GM20000 (cell line): ENCODE measurements at regions not wholly inside any gene's neighbourhood (a gene's known extent, or its start where the extent isn't known, plus 50 kb on each side); places are given as distances from the start of the nearest gene placed in this dataset.

Experiments used
- DNase-seq: peaks from one replicate; pipeline ENCODE4 v3.0.0; 2012; ENCODE audit warnings: low spot score
- TF ChIP-seq, protein P1 (sequence below): IDR thresholded peaks from 2 replicates; pipeline ENCODE4 v1.5.1; 2012; ENCODE audit warnings: mild to moderate bottlenecking, control low read depth; ENCODE audit errors: extremely low read depth, missing control alignments

DNA sequence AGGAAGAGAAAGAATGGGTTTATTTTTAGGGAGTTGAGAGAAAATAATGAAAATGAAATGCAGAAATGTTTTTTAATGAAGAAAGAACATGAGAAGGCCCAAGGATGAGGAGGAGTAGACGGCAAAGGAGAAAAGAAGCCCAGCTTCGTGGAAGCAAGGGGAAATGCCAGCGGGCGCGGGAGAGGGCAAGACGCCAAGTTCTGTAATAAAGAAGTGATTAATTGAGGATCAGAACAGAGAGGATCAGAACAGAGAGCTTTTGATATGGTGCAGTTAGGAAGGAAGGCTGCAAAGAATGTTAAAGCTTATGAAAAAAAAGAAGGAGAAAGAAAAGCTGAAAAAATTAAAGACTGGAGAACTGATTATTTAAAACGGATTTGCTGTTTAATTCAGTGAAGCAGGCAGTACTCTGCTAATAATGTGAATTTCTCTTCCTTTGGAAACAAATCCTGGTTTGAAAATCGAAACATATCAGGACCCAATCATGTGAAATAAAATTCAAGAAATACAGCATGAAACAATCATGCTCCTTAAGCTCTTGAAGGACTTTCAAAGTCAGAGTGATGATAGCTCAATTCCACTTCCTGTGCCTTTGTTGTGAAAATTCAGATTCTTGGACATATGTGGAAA, 99.3 kb upstream of the SOX1 start:
- TF ChIP-seq, protein P1, sequence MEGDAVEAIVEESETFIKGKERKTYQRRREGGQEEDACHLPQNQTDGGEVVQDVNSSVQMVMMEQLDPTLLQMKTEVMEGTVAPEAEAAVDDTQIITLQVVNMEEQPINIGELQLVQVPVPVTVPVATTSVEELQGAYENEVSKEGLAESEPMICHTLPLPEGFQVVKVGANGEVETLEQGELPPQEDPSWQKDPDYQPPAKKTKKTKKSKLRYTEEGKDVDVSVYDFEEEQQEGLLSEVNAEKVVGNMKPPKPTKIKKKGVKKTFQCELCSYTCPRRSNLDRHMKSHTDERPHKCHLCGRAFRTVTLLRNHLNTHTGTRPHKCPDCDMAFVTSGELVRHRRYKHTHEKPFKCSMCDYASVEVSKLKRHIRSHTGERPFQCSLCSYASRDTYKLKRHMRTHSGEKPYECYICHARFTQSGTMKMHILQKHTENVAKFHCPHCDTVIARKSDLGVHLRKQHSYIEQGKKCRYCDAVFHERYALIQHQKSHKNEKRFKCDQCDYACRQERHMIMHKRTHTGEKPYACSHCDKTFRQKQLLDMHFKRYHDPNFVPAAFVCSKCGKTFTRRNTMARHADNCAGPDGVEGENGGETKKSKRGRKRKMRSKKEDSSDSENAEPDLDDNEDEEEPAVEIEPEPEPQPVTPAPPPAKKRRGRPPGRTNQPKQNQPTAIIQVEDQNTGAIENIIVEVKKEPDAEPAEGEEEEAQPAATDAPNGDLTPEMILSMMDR = no peak
- no peak for DNase-seq

DNA sequence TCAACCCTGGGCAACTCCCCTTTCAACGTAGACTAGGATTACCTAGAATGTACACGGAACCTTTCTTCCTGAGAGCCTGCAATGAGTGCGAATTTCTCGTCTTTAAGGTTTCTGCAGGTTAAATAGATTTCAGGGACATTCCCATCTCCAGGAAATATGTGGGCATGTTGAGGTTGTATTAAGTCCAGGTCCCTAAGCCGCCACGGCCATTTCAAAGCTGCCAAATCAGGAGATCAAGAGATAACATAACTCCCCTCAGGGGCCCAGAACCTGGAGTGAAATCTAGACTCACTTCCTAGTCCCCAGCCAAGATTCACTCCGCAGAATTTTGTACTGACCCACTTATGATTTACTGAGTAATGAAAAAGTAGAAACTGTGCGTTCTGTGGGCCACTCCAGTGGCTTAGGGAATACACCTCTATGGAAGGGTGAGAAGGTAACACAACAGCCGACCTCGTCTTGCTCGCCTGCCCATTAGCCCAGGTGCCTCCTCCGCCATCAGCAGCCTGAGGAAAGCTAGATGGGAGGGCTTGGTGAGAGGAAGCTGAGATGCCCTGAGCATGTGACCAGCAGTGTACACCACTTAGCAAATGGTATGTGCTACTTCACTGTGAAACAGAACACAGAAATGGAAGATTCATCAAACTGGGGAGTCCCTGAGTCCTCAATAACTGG, 98.5 kb upstream of the SOX1 start:
- no peak for DNase-seq
- TF ChIP-seq, protein P1 = no peak

DNA sequence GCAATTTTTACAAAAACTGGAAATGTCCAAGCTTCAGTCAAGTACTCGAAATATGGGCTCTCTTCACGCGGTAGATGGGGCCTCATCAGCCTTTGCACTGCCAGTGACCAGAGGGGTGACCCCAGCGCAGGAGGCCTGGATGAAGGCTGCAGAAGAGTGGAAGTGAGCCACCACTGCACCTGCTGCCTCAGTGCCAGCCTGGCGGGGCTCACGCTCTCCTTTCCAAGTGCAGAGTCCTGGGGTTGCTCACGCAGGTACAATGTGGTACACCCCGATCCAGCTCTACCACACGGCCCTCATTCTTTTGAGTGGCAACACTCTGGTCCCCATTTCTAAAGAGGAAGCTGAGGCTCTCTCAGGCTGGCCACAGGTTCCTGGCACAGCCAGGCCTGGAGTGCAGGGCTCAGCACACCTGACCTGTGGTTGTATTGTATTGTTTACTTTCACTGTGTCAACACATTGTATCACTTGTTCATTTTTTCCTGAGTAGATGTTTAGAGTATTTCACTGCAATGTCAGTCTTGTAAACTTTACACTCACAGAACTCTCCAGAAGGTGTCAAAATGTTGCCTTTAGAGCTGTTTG, 97.3 kb upstream of the SOX1 start:
- TF ChIP-seq, protein P1 = no peak
- DNase-seq = no peak

DNA sequence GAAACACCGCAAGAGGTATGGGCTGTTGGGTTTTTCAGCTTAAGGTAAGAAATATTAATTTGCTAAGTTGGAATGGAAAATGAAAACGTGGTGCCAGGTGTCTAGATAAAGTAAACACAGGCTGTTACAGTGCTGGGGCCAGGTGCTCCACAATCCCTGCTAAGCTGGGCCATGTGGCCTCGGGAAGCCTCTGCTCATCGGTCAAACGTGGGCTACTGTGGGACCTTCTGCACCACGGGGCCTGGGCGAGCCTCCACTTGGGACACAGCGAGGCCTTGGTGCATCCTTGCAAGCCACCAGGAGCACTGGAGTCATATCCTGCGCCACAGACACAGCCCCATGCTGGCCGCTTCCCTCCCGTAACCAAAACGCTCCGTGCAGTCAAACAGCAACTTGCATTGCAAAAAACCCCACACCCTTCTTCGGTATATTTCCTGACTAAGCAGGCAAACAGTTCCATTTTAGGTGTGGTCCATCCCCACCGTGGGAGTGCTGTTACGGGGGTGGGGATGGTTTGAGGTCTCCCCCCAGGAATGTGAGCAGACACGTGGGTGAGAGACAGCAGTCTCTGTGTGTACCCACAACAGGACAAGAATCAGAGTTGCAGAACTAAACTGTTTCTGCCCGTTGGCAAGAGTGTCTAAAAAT, 96.3 kb upstream of the SOX1 start:
- no peak for DNase-seq
- TF ChIP-seq, protein P1 = no peak

DNA sequence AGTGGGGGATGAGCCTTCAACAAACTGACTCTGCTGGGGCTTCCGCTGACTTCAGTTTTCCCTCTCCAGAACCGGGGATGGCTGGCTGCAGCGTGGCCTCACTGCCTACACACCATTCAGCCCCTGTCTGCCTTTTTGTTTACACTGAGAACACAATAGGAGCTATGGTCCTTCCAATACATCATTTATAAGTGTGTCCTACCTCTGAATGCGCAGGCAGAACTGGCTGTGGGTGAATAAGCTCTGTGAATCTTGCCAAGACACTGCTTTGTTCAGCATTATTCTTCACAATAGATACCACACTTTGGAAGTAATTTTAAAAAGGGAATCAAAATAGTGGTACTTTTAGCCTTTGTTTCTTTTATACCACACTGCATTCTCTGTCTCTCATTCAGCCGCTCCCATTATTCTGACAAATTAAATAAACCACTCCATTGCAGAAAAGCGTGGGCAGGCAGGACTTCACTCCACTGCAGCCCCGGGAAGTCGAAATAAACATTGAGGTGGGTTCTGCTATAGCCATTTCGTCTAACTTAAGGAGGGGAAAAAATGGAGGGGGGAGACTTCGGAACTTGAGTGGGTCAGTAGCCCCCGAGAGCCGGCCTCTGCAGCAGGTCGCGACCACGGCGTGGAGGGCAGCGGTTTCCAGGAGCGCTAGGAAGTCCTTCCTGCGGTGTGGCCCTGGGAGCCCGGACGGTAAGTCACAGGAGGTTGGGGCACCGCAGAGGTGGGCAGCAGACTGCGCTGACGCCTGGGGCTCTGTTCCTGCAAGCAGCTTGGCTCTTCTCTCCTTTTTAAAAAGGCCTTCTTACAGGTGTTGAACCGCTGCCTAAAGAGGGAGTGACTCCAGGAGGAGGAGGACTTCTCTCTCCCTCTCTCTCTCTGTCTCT, 94.8 kb upstream of the SOX1 start:
- TF ChIP-seq, protein P1 = no peak
- no peak for DNase-seq

DNA sequence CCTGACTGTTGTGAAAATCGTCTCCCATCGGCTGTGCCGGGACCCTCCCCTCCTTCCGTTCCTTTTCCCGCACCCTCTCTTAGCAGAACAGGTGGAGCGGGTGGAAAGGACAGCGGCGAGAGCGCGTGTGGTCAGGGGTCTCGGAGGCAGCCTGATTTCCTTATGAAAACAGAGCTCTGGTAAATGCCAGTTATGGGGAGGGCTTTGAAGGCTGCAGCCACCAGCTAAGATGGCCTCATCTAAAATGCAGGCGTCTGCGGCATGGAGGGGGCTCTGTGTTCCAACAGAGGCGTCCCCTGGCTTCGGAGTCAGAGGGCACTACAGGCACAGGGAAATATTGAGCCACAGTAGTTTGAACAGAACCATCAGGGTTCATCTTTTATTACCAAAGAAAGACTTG, 93.8 kb upstream of the SOX1 start:
- TF ChIP-seq, protein P1 = no peak
- DNase-seq = no peak
